Suprapubic skin (tissue), 4 donors: ENCODE measurements at regions not wholly inside any gene's neighbourhood (a gene's known extent, or its start where the extent isn't known, plus 50 kb on each side); places are given as distances from the start of the nearest gene placed in this dataset.

Experiments used
- DNase-seq, 2 donors: peaks; one replicate each; pipeline ENCODE4 v3.0.0-alpha.2; 2019; ENCODE audit warnings: low spot score in 2 of 2
- H3K27ac ChIP-seq: fragments of 200-600 bp; sonication (generic); one replicate; pipeline ENCODE4 v1.5.1; 2019
- H3K27me3 ChIP-seq: fragments of 200-600 bp; sonication (generic); one replicate; pipeline ENCODE4 v1.5.1; 2019
- H3K36me3 ChIP-seq: fragments of 200-600 bp; sonication (generic); one replicate; pipeline ENCODE4 v1.5.1; 2019
- H3K4me1 ChIP-seq: fragments of 200-600 bp; sonication (generic); one replicate; pipeline ENCODE4 v1.5.1; 2019
- H3K4me3 ChIP-seq: fragments of 200-600 bp; sonication (generic); one replicate; pipeline ENCODE4 v1.5.1; 2019; ENCODE audit warnings: mild to moderate bottlenecking
- H3K9me3 ChIP-seq: fragments of 200-600 bp; sonication (generic); one replicate; pipeline ENCODE4 v1.5.1; 2019
- CTCF ChIP-seq, 2 donors: fragments of 200-600 bp in 1 of 2; fragments of 450-650 bp in 1 of 2; sonication (generic) in 1 of 2; IDR thresholded peaks; one replicate each; pipeline ENCODE4 v1.5.1; 2016 to 2019; ENCODE audit warnings: antibody characterized with exemption in 2 of 2, mild to moderate bottlenecking in 1 of 2, moderate library complexity in 1 of 2
- EP300 ChIP-seq: sonication (generic); formaldehyde crosslinking; IDR thresholded peaks from one replicate; pipeline ENCODE4 v1.6.1; 2017; ENCODE audit warnings: antibody characterized with exemption
- POLR2A ChIP-seq, 2 donors: fragments of 450-650 bp; IDR thresholded peaks; one replicate each; pipeline ENCODE4 v1.6.1; 2017; ENCODE audit warnings: antibody characterized with exemption in 2 of 2, mild to moderate bottlenecking in 2 of 2, moderate library complexity in 2 of 2
- POLR2AphosphoS5 ChIP-seq, 3 donors: sonication (generic); formaldehyde crosslinking; IDR thresholded peaks; one replicate each; pipeline ENCODE4 v1.6.1; 2017; ENCODE audit warnings: antibody characterized with exemption in 3 of 3
- WGBS: methylation state at CpG from one replicate; pipeline ENCODE4 v1.1.5; 2018; 5-methylcytosine and 5-hydroxymethylcytosine counted together

- WGBS = 77% methylated on average over 10 of the region's 10 CpGs
- DNase-seq = no peak
- H3K27ac ChIP-seq = no peak overlapping the region
- no peaks in the 10 kb centered on the region for H3K27me3 ChIP-seq
- TF ChIP-seq CTCF (IDR thresholded peaks at IDR 0.05) (no peak), POLR2A (IDR thresholded peaks at IDR 0.05) (no peak), POLR2AphosphoS5 (IDR thresholded peaks at IDR 0.05) (no peak), EP300 (no peak)
- H3K36me3 ChIP-seq = no peaks in the 10 kb centered on the region
- no peaks in the 10 kb centered on the region for H3K4me1 ChIP-seq
- no peak overlapping the region for H3K4me3 ChIP-seq
- H3K9me3 ChIP-seq = no peaks in the 10 kb centered on the region
Observed at GRCh38 chr3:70531838-70532489, 219.5 kb upstream of the MDFIC2 start.

GRCh38 chr3:70531063-70531657 is 218.7 kb upstream of the MDFIC2 start:
- H3K9me3 ChIP-seq = no peaks in the 10 kb centered on the region
- DNase-seq = no peak
- 50% methylated on average over 4 of the region's 4 CpGs for WGBS
- H3K4me3 ChIP-seq = no peak overlapping the region
- no peak overlapping the region for H3K27ac ChIP-seq
- no peaks in the 10 kb centered on the region for H3K27me3 ChIP-seq
- no peaks in the 10 kb centered on the region for H3K4me1 ChIP-seq
- H3K36me3 ChIP-seq = no peaks in the 10 kb centered on the region
- TF ChIP-seq POLR2AphosphoS5 (IDR thresholded peaks at IDR 0.05) (no peak), CTCF (IDR thresholded peaks at IDR 0.05) (peak; percentile 24 to 31)

- Histone ChIP-seq H3K27ac (no peak overlapping the region), H3K4me1 (no peaks in the 10 kb centered on the region), H3K36me3 (no peaks in the 10 kb centered on the region), H3K27me3 (no peaks in the 10 kb centered on the region), H3K4me3 (no peak overlapping the region), H3K9me3 (no peaks in the 10 kb centered on the region)
- 60% methylated on average over 4 of the region's 4 CpGs for WGBS
- no peak for DNase-seq
- no peak for TF ChIP-seq CTCF (IDR thresholded peaks at IDR 0.05)
- no peak for TF ChIP-seq POLR2AphosphoS5 (IDR thresholded peaks at IDR 0.05)
- TF ChIP-seq POLR2A (IDR thresholded peaks at IDR 0.05) = no peak
- no peak for TF ChIP-seq EP300
Observed at GRCh38 chr3:70530626-70531025, 218.2 kb upstream of the MDFIC2 start.

- Histone ChIP-seq H3K27ac (no peak overlapping the region), H3K4me3 (no peak overlapping the region), H3K27me3 (no peaks in the 10 kb centered on the region), H3K36me3 (no peaks in the 10 kb centered on the region), H3K9me3 (no peaks in the 10 kb centered on the region), H3K4me1 (no peaks in the 10 kb centered on the region)
- no peak for DNase-seq
- TF ChIP-seq POLR2AphosphoS5 (IDR thresholded peaks at IDR 0.05) (no peak), CTCF (IDR thresholded peaks at IDR 0.05) (no peak), POLR2A (IDR thresholded peaks at IDR 0.05) (no peak), EP300 (no peak)
- WGBS = 62% methylated on average over 8 of the region's 8 CpGs
Observed at GRCh38 chr3:70527026-70527425, 214.6 kb upstream of the MDFIC2 start.

- Histone ChIP-seq H3K27me3 (no peaks in the 10 kb centered on the region), H3K4me3 (no peak overlapping the region), H3K9me3 (no peaks in the 10 kb centered on the region), H3K36me3 (no peaks in the 10 kb centered on the region), H3K27ac (no peak overlapping the region), H3K4me1 (no peaks in the 10 kb centered on the region)
- no peak for TF ChIP-seq POLR2A (IDR thresholded peaks at IDR 0.05)
- no peak for TF ChIP-seq POLR2AphosphoS5 (IDR thresholded peaks at IDR 0.05)
- no peak for TF ChIP-seq CTCF (IDR thresholded peaks at IDR 0.05)
- no peak for TF ChIP-seq EP300
- WGBS = 87% methylated on average over 3 of the region's 3 CpGs
- no peak for DNase-seq
Observed at GRCh38 chr3:70519913-70520659, 207.6 kb upstream of the MDFIC2 start.
